ENCODE measurements at regions not wholly inside any gene's neighbourhood (a gene's known extent, or its start where the extent isn't known, plus 50 kb on each side); places are given as distances from the start of the nearest gene placed in this dataset.

DNA sequence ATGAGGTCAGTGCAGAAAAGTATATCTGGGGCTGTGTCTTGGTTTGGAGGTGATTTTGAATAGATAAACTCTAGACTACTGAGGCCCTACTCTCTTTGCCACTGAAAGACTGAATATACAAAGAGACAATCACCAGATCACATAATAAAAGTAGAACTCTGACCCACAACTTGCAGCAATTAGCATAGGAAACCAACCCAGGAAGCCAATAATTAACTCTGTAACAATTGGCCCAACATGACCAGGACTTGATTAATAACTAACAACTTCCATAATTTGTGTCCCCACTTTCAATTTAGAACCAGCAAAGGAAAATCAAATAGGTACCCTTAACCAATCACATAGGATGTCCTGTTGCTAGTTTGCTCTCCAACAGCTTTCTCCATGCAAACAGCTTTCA is 1104.9 kb upstream of the CELF4 start:
- ATAC-seq (no peak), DNase-seq (no peak)
- Histone ChIP-seq H3K4me1 (ENCODE audit: control insufficient read depth, insufficient read depth, low read length) (no peaks in the 10 kb centered on the region), H3K9me3 (ENCODE audit: control insufficient read depth, insufficient read depth, low read length) (no peaks in the 10 kb centered on the region), H3K27me3 (ENCODE audit: control insufficient read depth, insufficient read depth, low read length) (no peaks in the 10 kb centered on the region), H3K27ac (ENCODE audit: low read length) (no peak overlapping the region), H3K4me3 (ENCODE audit: low read length) (no peak overlapping the region), H3K36me3 (ENCODE audit: control insufficient read depth, insufficient read depth, low read length) (no peaks in the 10 kb centered on the region)
- Mint-ChIP-seq H3K9me3 (peaks cover 10% of the 10 kb centered on the region in 2 donors), H3K27me3 (ENCODE audit: low read depth in 2 of 2) (no peaks in the 10 kb centered on the region), H3K4me1 (no peaks in the 10 kb centered on the region), H3K36me3 (no peaks in the 10 kb centered on the region), H3K27ac (no peak overlapping the region), H3K4me3 (no peak overlapping the region)
- TF ChIP-seq, protein P1, sequence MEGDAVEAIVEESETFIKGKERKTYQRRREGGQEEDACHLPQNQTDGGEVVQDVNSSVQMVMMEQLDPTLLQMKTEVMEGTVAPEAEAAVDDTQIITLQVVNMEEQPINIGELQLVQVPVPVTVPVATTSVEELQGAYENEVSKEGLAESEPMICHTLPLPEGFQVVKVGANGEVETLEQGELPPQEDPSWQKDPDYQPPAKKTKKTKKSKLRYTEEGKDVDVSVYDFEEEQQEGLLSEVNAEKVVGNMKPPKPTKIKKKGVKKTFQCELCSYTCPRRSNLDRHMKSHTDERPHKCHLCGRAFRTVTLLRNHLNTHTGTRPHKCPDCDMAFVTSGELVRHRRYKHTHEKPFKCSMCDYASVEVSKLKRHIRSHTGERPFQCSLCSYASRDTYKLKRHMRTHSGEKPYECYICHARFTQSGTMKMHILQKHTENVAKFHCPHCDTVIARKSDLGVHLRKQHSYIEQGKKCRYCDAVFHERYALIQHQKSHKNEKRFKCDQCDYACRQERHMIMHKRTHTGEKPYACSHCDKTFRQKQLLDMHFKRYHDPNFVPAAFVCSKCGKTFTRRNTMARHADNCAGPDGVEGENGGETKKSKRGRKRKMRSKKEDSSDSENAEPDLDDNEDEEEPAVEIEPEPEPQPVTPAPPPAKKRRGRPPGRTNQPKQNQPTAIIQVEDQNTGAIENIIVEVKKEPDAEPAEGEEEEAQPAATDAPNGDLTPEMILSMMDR (IDR thresholded peaks at IDR 0.05), result no peak
- intact Hi-C loops (cut with micrococcal nuclease), result no loop called here

DNA sequence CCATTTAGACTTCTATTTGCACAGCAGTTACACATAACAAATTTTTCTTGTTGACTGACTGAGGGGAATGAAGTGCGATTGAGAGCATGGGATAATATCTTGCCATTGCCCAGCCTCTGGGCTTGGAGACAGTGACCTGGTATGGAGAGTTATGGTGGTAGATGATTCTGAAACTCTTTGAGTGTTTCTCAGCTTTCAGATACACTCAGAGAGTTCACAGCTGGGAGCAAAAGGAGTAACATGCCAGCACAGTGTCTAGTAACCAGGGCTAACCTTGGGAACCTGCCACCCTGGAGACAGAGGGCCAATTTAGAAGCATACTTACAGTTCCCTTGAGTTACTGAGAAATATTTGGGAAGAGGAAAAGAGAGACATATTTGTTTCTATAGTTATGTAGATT is 1099.3 kb upstream of the CELF4 start:
- Histone ChIP-seq H3K27me3 (ENCODE audit: control insufficient read depth, insufficient read depth, low read length) (no peaks in the 10 kb centered on the region), H3K27ac (ENCODE audit: low read length) (no peak overlapping the region), H3K4me3 (ENCODE audit: low read length) (no peak overlapping the region), H3K4me1 (ENCODE audit: control insufficient read depth, insufficient read depth, low read length) (no peaks in the 10 kb centered on the region), H3K36me3 (ENCODE audit: control insufficient read depth, insufficient read depth, low read length) (no peaks in the 10 kb centered on the region), H3K9me3 (ENCODE audit: control insufficient read depth, insufficient read depth, low read length) (no peaks in the 10 kb centered on the region)
- H3K27me3 Mint-ChIP-seq (ENCODE audit: low read depth in 2 of 2), result no peaks in the 10 kb centered on the region
- TF ChIP-seq, protein P1 (IDR thresholded peaks at IDR 0.05), result no peak
- H3K9me3 Mint-ChIP-seq, result peaks cover 2 to 9% of the 10 kb centered on the region in 2 donors
- no peak overlapping the region for H3K27ac Mint-ChIP-seq
- H3K36me3 Mint-ChIP-seq, result no peaks in the 10 kb centered on the region
- no peak for ATAC-seq
- intact Hi-C loops (cut with micrococcal nuclease), result no loop called here
- no peak for DNase-seq
- H3K4me1 Mint-ChIP-seq, result peaks cover 0 to under 1% of the 10 kb centered on the region in 2 donors
- 91% methylated on average over 1 of the region's 1 CpG for WGBS (ENCODE audit: insufficient coverage)
- no peak overlapping the region for H3K4me3 Mint-ChIP-seq

DNA sequence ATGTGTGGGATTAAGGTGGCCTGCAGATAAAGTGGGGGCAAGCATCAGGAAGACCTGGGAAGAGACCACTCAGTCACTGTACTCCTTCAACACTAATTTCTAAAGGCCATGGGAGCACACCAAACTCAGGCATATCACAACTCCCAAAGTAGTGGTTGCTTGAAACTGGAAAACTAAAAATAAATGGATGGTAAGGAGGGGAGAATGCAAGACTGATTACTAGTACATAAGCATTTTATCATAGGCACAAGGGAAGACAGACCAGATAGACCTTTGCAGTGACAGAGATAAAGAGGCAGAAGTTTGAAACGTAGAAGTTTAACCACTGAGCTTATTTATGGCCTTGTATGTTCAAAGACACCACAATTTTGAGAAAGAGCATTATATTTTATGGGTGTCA is 1098.1 kb upstream of the CELF4 start:
- ATAC-seq (no peak), DNase-seq (no peak)
- Histone ChIP-seq H3K27ac (ENCODE audit: low read length) (no peak overlapping the region), H3K9me3 (ENCODE audit: control insufficient read depth, insufficient read depth, low read length) (no peaks in the 10 kb centered on the region), H3K36me3 (ENCODE audit: control insufficient read depth, insufficient read depth, low read length) (no peaks in the 10 kb centered on the region), H3K4me3 (ENCODE audit: low read length) (no peak overlapping the region), H3K27me3 (ENCODE audit: control insufficient read depth, insufficient read depth, low read length) (no peaks in the 10 kb centered on the region), H3K4me1 (ENCODE audit: control insufficient read depth, insufficient read depth, low read length) (no peaks in the 10 kb centered on the region)
- intact Hi-C loops (cut with micrococcal nuclease), result no loop called here
- TF ChIP-seq, protein P1 (IDR thresholded peaks at IDR 0.05), result no peak
- Mint-ChIP-seq H3K27ac (no peak overlapping the region), H3K36me3 (no peaks in the 10 kb centered on the region), H3K4me1 (peaks cover 0 to 4% of the 10 kb centered on the region in 2 donors), H3K27me3 (ENCODE audit: low read depth in 2 of 2) (no peaks in the 10 kb centered on the region), H3K9me3 (peaks cover under 1 to 8% of the 10 kb centered on the region in 2 donors), H3K4me3 (no peak overlapping the region)
- WGBS (ENCODE audit: insufficient coverage), result 27% methylated on average over 1 of the region's 1 CpG

DNA sequence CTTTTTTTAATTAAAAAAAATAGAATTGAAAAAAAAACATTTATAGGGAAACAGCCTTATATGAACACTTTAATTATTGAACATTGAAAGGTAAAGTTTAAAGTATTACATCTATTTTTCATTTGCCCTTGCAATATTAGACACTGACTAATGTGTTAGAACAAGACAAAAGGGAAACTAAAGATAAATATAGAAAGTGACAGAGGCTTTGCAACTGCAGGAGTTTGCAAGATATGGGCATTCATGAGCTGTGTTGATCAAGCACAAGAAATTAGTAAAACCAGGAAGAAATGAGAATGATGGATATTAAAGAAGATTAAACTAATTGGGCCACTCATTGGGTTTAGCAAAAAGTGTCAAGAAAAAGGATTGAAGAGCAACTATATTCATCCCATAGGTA is 1097.7 kb upstream of the CELF4 start:
- no peak for DNase-seq
- no peaks in the 10 kb centered on the region for H3K4me1 ChIP-seq (ENCODE audit: control insufficient read depth, insufficient read depth, low read length)
- Mint-ChIP-seq H3K4me3 (no peak overlapping the region), H3K36me3 (no peaks in the 10 kb centered on the region), H3K27me3 (ENCODE audit: low read depth in 2 of 2) (no peaks in the 10 kb centered on the region), H3K4me1 (peaks cover 0 to 4% of the 10 kb centered on the region in 2 donors), H3K9me3 (peaks cover 0 to 7% of the 10 kb centered on the region in 2 donors), H3K27ac (no peak overlapping the region)
- no peaks in the 10 kb centered on the region for H3K36me3 ChIP-seq (ENCODE audit: control insufficient read depth, insufficient read depth, low read length)
- TF ChIP-seq, protein P1 (IDR thresholded peaks at IDR 0.05), result no peak
- no peak overlapping the region for H3K27ac ChIP-seq (ENCODE audit: low read length)
- H3K9me3 ChIP-seq (ENCODE audit: control insufficient read depth, insufficient read depth, low read length), result no peaks in the 10 kb centered on the region
- H3K27me3 ChIP-seq (ENCODE audit: control insufficient read depth, insufficient read depth, low read length), result no peaks in the 10 kb centered on the region
- intact Hi-C loops (cut with micrococcal nuclease), result no loop called here
- H3K4me3 ChIP-seq (ENCODE audit: low read length), result no peak overlapping the region
- ATAC-seq, result no peak
